OCI-LY3 (cell line): ENCODE measurements at regions not wholly inside any gene's neighbourhood (a gene's known extent, or its start where the extent isn't known, plus 50 kb on each side); places are given as distances from the start of the nearest gene placed in this dataset.

Source experiments
- H2AFZ ChIP-seq: fragments of 200-600, 300-600 bp; shearing (Covaris generic); 2 replicates; pipeline ENCODE4 v1.6.0; 2014; ENCODE audit warnings: antibody characterized with exemption, low read depth, low read length
- H3K27ac ChIP-seq: fragments of 200-600, 300-600 bp; sonication (generic); 2 replicates; pipeline ENCODE4 v1.5.1; 2014; ENCODE audit warnings: mild to moderate bottlenecking, low read length, moderate library complexity, mixed read lengths
- H3K27me3 ChIP-seq: fragments of 200-600, 300-600 bp; sonication (generic); 2 replicates; pipeline ENCODE4 v1.6.1; 2014; ENCODE audit warnings: low read depth, low read length, mixed read lengths
- H3K36me3 ChIP-seq: fragments of 200-600, 300-600 bp; sonication (generic); replicated peaks from 2 replicates; pipeline ENCODE3; 2014; ENCODE audit warnings: low read depth, low read length, mixed read lengths
- H3K4me1 ChIP-seq: fragments of 300-600, 200-600 bp; sonication (generic); 2 replicates; pipeline ENCODE4 v1.6.1; 2014; ENCODE audit warnings: low read length, mixed read lengths
- H3K4me2 ChIP-seq: fragments of 200-600, 300-600 bp; sonication (generic); 2 replicates; pipeline ENCODE4 v1.6.1; 2014; ENCODE audit warnings: low read length, mixed read lengths
- H3K4me3 ChIP-seq: fragments of 300-600, 200-600 bp; sonication (generic); 2 replicates; pipeline ENCODE4 v1.5.1; 2014; ENCODE audit warnings: antibody characterized with exemption, mild to moderate bottlenecking, low read length, moderate library complexity
- H3K79me2 ChIP-seq: fragments of 300-600, 200-600 bp; shearing (Covaris generic); 2 replicates; pipeline ENCODE4 v1.6.1; 2014; ENCODE audit warnings: mild to moderate bottlenecking, low read length, mixed read lengths
- H3K9ac ChIP-seq: fragments of 300-600, 200-600 bp; shearing (Covaris generic); 2 replicates; pipeline ENCODE4 v1.6.0; 2014; ENCODE audit warnings: mild to moderate bottlenecking, low read length, moderate library complexity
- H3K9me3 ChIP-seq: fragments of 200-600, 300-600 bp; shearing (Covaris generic); 2 replicates; pipeline ENCODE4 v1.6.1; 2014; ENCODE audit warnings: low read length, mixed read lengths; ENCODE audit not compliant: insufficient read depth
- H4K20me1 ChIP-seq: fragments of 200-600, 300-600 bp; sonication (generic); 2 replicates; pipeline ENCODE4 v1.6.1; 2016; ENCODE audit warnings: low read length, mixed read lengths; ENCODE audit not compliant: insufficient read depth
- CTCF ChIP-seq: fragments of 200-600, 300-600 bp; sonication (generic); IDR thresholded peaks from 2 replicates; pipeline ENCODE4 v1.5.1; 2014; ENCODE audit warnings: antibody characterized with exemption, low read length, low read depth
- EZH2phosphoT487 ChIP-seq: fragments of 200-600 bp; shearing (Covaris generic); IDR thresholded peaks from 2 replicates; pipeline ENCODE4 v1.6.1; 2018; ENCODE audit warnings: antibody characterized with exemption, mixed run types, low read depth

DNA sequence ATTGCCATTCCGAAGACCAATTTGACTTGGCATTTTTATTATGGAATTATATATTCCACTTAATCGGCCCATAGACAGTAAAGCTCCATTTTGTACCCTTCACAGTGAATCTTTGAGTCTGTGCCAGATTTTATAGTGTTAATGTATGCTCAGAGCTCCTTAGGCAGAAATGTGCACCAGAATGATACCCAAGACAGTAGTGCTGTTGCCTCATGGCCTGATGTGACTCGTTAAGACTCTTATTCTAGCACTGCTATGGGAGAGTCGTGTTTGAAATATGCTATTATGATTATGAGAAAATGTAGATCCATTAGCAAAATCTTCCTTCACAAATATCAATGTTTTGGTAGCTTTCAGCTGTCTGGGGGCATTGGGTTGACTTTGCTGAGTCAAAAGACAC lies 209.8 kb upstream of the RAG2 start:
- Histone ChIP-seq H3K4me1 (no peaks in the 10 kb centered on the region; the same call in 1 of the 2 replicates), H4K20me1 (no peaks in the 10 kb centered on the region), H3K79me2 (no peaks in the 10 kb centered on the region), H3K36me3 (no peaks in the 10 kb centered on the region), H3K27ac (no peak overlapping the region), H2AFZ (no peak overlapping the region), H3K9me3 (no peaks in the 10 kb centered on the region), H3K4me2 (no peak overlapping the region), H3K9ac (no peak overlapping the region), H3K4me3 (no peak overlapping the region), H3K27me3 (0 out of 2 replicates have a peak, but pooled peaks cover 2% of the 10 kb centered on the region)
- TF ChIP-seq CTCF (no peak), EZH2phosphoT487 (no peak)

DNA sequence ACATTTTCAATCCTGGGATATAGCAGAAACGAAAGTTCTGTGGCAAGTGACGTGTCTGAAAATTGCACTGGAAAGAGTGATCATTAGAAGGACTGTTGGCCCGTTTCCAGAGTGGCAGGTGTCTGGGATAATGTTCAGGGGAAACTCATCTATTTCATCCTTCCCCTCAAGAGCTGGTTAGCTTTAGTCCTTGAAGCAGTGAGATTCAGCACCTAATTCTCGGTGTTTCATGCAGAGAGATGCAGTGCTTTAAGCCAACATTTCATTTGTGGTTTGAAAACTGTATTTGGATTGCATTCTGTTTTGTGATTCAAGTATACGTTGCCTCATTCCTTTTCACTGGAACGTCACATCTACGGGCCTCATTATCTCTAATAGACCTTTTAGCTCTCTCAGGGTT lies 205.0 kb upstream of the RAG2 start:
- Histone ChIP-seq H3K9me3 (no peaks in the 10 kb centered on the region), H3K27ac (no peak overlapping the region), H3K36me3 (no peaks in the 10 kb centered on the region), H4K20me1 (no peaks in the 10 kb centered on the region), H2AFZ (no peak overlapping the region), H3K4me3 (no peak overlapping the region), H3K79me2 (no peaks in the 10 kb centered on the region), H3K27me3 (peaks cover 7% of the 10 kb centered on the region; the same call in 1 of the 2 replicates), H3K4me2 (no peak overlapping the region), H3K4me1 (no peaks in the 10 kb centered on the region), H3K9ac (no peak overlapping the region)
- TF ChIP-seq CTCF (no peak), EZH2phosphoT487 (no peak)

- Histone ChIP-seq H3K9ac (no peak overlapping the region), H3K9me3 (no peaks in the 10 kb centered on the region), H2AFZ (no peak overlapping the region), H4K20me1 (no peaks in the 10 kb centered on the region), H3K36me3 (no peaks in the 10 kb centered on the region), H3K4me2 (peak overlapping the region; percentile 3; the same call in 1 of the 2 replicates), H3K27me3 (peaks cover 14% of the 10 kb centered on the region; the same call in 1 of the 2 replicates), H3K79me2 (no peaks in the 10 kb centered on the region), H3K27ac (no peak overlapping the region), H3K4me1 (peaks cover 8% of the 10 kb centered on the region), H3K4me3 (no peak overlapping the region)
- no peak for TF ChIP-seq EZH2phosphoT487
- peak; percentile 32 for TF ChIP-seq CTCF
These were observed 195.2 kb upstream of the RAG2 start for GRCh38 chr11:36792996-36793914.

DNA sequence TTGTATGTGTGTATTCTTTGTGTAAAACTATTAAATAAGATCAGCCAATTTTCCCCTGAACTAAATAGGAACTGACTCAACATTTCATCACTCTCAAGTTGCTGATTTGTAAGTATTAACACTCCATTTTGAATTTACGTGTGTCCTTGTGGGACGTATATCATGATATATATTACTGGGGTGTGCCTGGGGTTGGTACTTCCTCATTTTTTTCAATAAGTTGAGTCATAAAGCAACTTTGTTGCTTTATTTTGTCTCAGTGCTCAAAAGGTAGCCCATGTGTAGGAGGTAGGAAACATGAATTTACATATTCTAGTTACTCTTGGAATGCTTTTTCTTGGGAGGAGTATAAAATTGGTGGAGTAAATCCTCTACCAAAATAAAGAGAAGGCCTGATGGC lies 193.9 kb upstream of the RAG2 start:
- Histone ChIP-seq H3K4me3 (no peak overlapping the region), H3K79me2 (no peaks in the 10 kb centered on the region), H3K4me1 (peaks cover 8% of the 10 kb centered on the region), H2AFZ (peak overlapping the region; percentile 23; the same call in 1 of the 2 replicates), H3K36me3 (no peaks in the 10 kb centered on the region), H3K27ac (no peak overlapping the region), H3K27me3 (peaks cover 14% of the 10 kb centered on the region; the same call in 1 of the 2 replicates), H3K4me2 (no peak overlapping the region), H4K20me1 (no peaks in the 10 kb centered on the region), H3K9ac (no peak overlapping the region), H3K9me3 (no peaks in the 10 kb centered on the region)
- TF ChIP-seq EZH2phosphoT487 (no peak), CTCF (no peak)
